ENCODE measurements at regions not wholly inside any gene's neighbourhood (a gene's known extent, or its start where the extent isn't known, plus 50 kb on each side); places are given as distances from the start of the nearest gene placed in this dataset.

GRCh38 chr1:56218023-56218422 lies 361.3 kb downstream of the PLPP3 start:
- no peak for DNase-seq
- no peaks in the 10 kb centered on the region for H3K36me3 Mint-ChIP-seq (ENCODE audit: insufficient read depth in 2 of 2)
- H3K27me3 Mint-ChIP-seq (ENCODE audit: low read depth): no peaks in the 10 kb centered on the region
- no peaks in the 10 kb centered on the region for H3K9me3 Mint-ChIP-seq
- H3K4me3 Mint-ChIP-seq: no peak overlapping the region
- no peak for ATAC-seq (replicated peaks in 1 of 2)
- no peak overlapping the region for H3K27ac Mint-ChIP-seq
- H3K4me1 Mint-ChIP-seq (ENCODE audit: low read depth): no peaks in the 10 kb centered on the region

- no peaks in the 10 kb centered on the region for H3K9me3 Mint-ChIP-seq
- DNase-seq: no peak
- H3K36me3 Mint-ChIP-seq (ENCODE audit: insufficient read depth in 2 of 2): no peaks in the 10 kb centered on the region
- ATAC-seq (replicated peaks in 1 of 2): no peak
- no peak overlapping the region for H3K4me3 Mint-ChIP-seq
- H3K27ac Mint-ChIP-seq: no peak overlapping the region
- no peaks in the 10 kb centered on the region for H3K27me3 Mint-ChIP-seq (ENCODE audit: low read depth)
- H3K4me1 Mint-ChIP-seq (ENCODE audit: low read depth): no peaks in the 10 kb centered on the region
Observed at GRCh38 chr1:56216218-56216617, 363.1 kb downstream of the PLPP3 start.

DNA sequence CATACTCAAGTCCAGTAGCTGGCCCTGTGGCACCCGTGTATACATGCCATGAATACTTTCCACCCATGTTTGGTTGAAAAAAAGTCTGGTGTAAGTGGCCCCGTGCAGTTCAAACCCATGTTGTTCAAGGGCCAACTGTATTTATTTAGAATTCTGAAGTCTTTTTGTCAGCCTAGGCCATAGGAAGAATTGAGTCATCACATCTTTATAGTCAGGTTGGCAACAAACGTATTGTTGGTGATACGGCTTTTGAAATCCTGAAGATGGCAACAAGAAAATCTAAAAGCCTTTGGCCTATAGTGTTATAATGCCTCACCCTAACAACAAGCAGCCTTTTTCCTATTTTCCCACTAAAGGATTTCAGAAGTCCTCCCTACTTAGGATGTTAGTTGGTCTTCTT lies 363.6 kb downstream of the PLPP3 start:
- no peak overlapping the region for H3K4me3 Mint-ChIP-seq
- H3K27me3 Mint-ChIP-seq (ENCODE audit: low read depth): no peaks in the 10 kb centered on the region
- H3K9me3 Mint-ChIP-seq: no peaks in the 10 kb centered on the region
- H3K36me3 Mint-ChIP-seq (ENCODE audit: insufficient read depth in 2 of 2): no peaks in the 10 kb centered on the region
- H3K4me1 Mint-ChIP-seq (ENCODE audit: low read depth): no peaks in the 10 kb centered on the region
- no peak for DNase-seq
- ATAC-seq (replicated peaks in 1 of 2): no peak
- H3K27ac Mint-ChIP-seq: no peak overlapping the region

DNA sequence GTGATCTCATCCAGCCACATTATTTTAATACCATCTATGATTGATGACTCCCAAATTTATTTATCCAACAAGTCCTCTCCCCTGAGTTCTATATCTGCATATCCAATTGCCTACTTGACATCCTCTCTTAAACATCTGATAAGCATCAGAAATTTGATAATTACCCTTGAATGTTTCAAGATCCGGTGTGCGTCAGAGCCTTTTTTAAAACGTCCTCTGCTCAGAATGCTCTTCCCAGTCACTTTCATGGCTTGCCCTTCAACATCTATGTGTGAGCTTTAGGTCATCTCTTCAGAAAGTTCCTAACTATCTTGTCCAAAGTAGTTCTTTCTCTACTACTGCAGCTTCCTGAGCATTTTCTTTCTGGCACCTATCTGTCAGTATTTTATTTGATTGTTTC lies 364.3 kb downstream of the PLPP3 start:
- DNase-seq: no peak
- no peaks in the 10 kb centered on the region for H3K36me3 Mint-ChIP-seq (ENCODE audit: insufficient read depth in 2 of 2)
- ATAC-seq (replicated peaks in 1 of 2): no peak
- no peaks in the 10 kb centered on the region for H3K27me3 Mint-ChIP-seq (ENCODE audit: low read depth)
- H3K27ac Mint-ChIP-seq: no peak overlapping the region
- H3K4me1 Mint-ChIP-seq (ENCODE audit: low read depth): no peaks in the 10 kb centered on the region
- H3K9me3 Mint-ChIP-seq: no peaks in the 10 kb centered on the region
- no peak overlapping the region for H3K4me3 Mint-ChIP-seq

DNA sequence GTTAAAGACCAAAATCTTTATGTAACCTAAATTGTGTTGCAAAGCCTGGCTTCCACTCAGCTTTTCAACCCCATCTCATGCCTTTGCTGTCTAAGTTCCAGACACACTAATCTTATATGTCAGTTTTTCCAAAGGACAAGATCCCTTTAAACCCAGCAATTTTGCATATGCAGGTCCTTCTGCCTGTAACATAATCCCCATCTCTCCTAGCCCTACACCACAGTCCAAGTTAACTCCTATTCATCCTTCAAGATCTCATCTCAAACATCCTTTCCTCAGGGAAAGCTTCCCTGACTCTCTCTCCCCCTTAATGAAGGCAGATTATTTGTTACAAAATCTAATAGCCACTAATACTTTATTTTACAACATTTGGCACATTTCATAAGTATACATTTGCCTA lies 366.3 kb downstream of the PLPP3 start:
- Mint-ChIP-seq H3K27me3 (ENCODE audit: low read depth) (no peaks in the 10 kb centered on the region), H3K36me3 (ENCODE audit: insufficient read depth in 2 of 2) (no peaks in the 10 kb centered on the region), H3K27ac (no peak overlapping the region), H3K4me1 (ENCODE audit: low read depth) (no peaks in the 10 kb centered on the region), H3K9me3 (no peaks in the 10 kb centered on the region), H3K4me3 (no peak overlapping the region)
- ATAC-seq (replicated peaks in 1 of 2) (no peak), DNase-seq (no peak)

GRCh38 chr1:56212143-56212542 lies 367.2 kb downstream of the PLPP3 start:
- H3K9me3 Mint-ChIP-seq: no peaks in the 10 kb centered on the region
- no peaks in the 10 kb centered on the region for H3K4me1 Mint-ChIP-seq (ENCODE audit: low read depth)
- no peaks in the 10 kb centered on the region for H3K36me3 Mint-ChIP-seq (ENCODE audit: insufficient read depth in 2 of 2)
- ATAC-seq (replicated peaks in 1 of 2): no peak
- no peak overlapping the region for H3K4me3 Mint-ChIP-seq
- no peaks in the 10 kb centered on the region for H3K27me3 Mint-ChIP-seq (ENCODE audit: low read depth)
- no peak for DNase-seq
- no peak overlapping the region for H3K27ac Mint-ChIP-seq

DNA sequence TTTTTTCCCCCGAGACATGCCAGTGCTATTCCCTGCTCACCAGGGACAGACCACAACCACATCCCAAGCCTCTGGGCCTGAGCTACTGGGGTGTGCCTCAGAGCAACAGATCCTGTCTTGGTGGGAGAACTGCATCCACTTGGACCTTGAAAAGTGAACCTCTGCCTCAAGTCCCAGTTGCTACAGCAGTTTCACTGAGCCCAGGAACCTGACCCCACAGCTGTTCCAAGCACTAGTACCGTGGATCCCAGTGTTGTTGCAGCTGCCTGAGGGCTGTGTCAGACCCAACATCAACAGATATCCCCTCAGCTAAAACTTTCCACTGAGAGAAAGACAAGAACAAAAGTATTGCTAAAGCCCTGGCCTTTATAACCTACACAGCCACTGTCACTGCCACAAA lies 373.0 kb downstream of the PLPP3 start:
- Mint-ChIP-seq H3K27ac (no peak overlapping the region), H3K4me1 (ENCODE audit: low read depth) (no peaks in the 10 kb centered on the region), H3K27me3 (ENCODE audit: low read depth) (no peaks in the 10 kb centered on the region), H3K9me3 (peaks cover 0 to 3% of the 10 kb centered on the region in 2 donors), H3K4me3 (no peak overlapping the region), H3K36me3 (ENCODE audit: insufficient read depth in 2 of 2) (no peaks in the 10 kb centered on the region)
- ATAC-seq (replicated peaks in 1 of 2) (no peak), DNase-seq (no peak)

GRCh38 chr1:56204206-56204605 lies 375.2 kb downstream of the PLPP3 start:
- Mint-ChIP-seq H3K36me3 (ENCODE audit: insufficient read depth in 2 of 2) (no peaks in the 10 kb centered on the region), H3K27me3 (ENCODE audit: low read depth) (no peaks in the 10 kb centered on the region), H3K27ac (no peak overlapping the region), H3K4me3 (no peak overlapping the region), H3K9me3 (peaks cover 0 to 3% of the 10 kb centered on the region in 2 donors), H3K4me1 (ENCODE audit: low read depth) (no peaks in the 10 kb centered on the region)
- ATAC-seq (replicated peaks in 1 of 2) (no peak), DNase-seq (no peak)

DNA sequence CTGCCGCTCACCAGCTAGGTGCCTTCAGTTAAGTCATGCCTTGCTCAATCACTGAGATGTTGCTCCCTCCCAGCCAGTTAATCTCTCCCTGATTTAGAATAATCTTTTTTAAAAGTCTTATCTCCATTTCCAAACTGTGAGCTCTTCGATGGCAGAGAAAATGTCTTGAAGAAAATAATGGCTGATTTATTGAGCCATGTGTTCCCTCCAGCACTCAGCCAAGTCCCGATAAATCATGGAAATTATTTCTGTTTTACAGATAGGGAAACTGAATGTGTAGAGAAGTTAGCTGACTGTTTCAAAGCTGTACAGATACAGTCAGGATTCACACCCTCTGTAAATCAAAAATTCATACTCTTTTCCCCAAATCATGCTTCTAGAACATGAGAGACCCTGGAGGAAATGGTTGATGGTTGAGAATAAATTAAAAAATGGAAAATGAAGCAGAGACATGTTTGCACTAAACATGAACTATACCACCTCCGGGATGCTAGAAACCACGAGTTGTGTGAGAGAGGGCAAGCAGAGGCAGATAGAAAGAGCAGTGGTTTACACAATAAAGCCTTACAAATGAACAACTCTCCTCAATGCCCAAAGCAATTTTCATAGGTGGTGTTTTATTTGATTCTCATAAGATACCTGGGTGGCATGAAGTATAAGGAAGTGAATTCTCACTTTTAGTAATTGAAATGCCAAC lies 376.4 kb downstream of the PLPP3 start:
- Mint-ChIP-seq H3K9me3 (peaks cover 0 to 3% of the 10 kb centered on the region in 2 donors), H3K4me1 (ENCODE audit: low read depth) (no peaks in the 10 kb centered on the region), H3K27me3 (ENCODE audit: low read depth) (no peaks in the 10 kb centered on the region), H3K27ac (no peak overlapping the region), H3K36me3 (ENCODE audit: insufficient read depth in 2 of 2) (no peaks in the 10 kb centered on the region), H3K4me3 (no peak overlapping the region)
- no peak for ATAC-seq (replicated peaks in 1 of 2)
- no peak for DNase-seq

GRCh38 chr1:56202186-56202585 lies 377.2 kb downstream of the PLPP3 start:
- H3K27ac Mint-ChIP-seq: no peak overlapping the region
- H3K9me3 Mint-ChIP-seq: peaks cover 0 to 3% of the 10 kb centered on the region in 2 donors
- ATAC-seq (replicated peaks in 1 of 2) (no peak), DNase-seq (no peak)
- no peaks in the 10 kb centered on the region for H3K4me1 Mint-ChIP-seq (ENCODE audit: low read depth)
- no peak overlapping the region for H3K4me3 Mint-ChIP-seq
- H3K36me3 Mint-ChIP-seq (ENCODE audit: insufficient read depth in 2 of 2): no peaks in the 10 kb centered on the region
- no peaks in the 10 kb centered on the region for H3K27me3 Mint-ChIP-seq (ENCODE audit: low read depth)

DNA sequence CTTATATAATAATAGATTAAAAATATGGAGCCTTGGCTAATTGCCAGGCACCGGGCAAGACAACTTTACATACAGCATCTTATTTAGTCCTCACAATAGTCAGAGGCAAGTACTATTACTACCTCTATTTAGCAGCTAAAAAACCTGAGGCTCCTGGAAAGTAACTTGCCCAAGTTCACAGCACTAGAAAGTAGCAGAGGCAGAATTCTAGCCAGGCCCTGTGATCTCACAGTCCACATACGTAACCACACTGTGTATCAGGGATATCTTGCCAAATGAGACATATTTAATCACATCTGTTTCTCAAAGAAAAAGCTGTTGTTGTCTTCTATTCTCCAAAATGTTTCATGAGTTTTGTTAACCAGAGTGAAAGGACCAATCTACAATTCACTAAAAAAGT lies 378.5 kb downstream of the PLPP3 start:
- H3K27ac Mint-ChIP-seq: no peak overlapping the region
- no peak overlapping the region for H3K4me3 Mint-ChIP-seq
- ATAC-seq (replicated peaks in 1 of 2) (no peak), DNase-seq (no peak)
- no peaks in the 10 kb centered on the region for H3K4me1 Mint-ChIP-seq (ENCODE audit: low read depth)
- H3K9me3 Mint-ChIP-seq: no peaks in the 10 kb centered on the region
- peaks cover 0 to 1% of the 10 kb centered on the region in 2 donors for H3K36me3 Mint-ChIP-seq (ENCODE audit: insufficient read depth in 2 of 2)
- H3K27me3 Mint-ChIP-seq (ENCODE audit: low read depth): no peaks in the 10 kb centered on the region

DNA sequence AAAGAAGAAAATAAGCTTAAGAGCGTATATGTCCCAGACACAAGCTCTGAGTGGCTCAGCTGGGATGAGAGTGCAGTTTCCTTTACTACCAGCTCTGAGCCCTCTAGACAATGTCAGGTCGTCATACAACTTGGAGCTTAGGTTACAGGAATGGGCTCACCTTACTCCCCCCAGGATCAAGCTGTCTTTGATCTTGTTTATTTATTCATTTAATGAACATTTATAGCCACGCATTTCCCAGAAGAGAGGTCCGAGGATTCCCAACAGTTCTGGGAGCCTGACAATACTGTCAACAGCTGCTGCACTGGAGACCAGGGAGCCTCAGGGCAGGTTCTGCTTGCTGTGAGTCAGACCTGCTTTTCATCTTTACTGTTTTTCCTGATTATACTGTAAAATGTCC lies 378.9 kb downstream of the PLPP3 start:
- Mint-ChIP-seq H3K27me3 (ENCODE audit: low read depth) (no peaks in the 10 kb centered on the region), H3K4me1 (ENCODE audit: low read depth) (no peaks in the 10 kb centered on the region)

GRCh38 chr1:56199956-56200355 lies 379.4 kb downstream of the PLPP3 start:
- no peaks in the 10 kb centered on the region for H3K27me3 Mint-ChIP-seq (ENCODE audit: low read depth)
- no peak overlapping the region for H3K4me3 Mint-ChIP-seq
- H3K27ac Mint-ChIP-seq: no peak overlapping the region
- DNase-seq: no peak
- H3K9me3 Mint-ChIP-seq: no peaks in the 10 kb centered on the region
- H3K4me1 Mint-ChIP-seq (ENCODE audit: low read depth): no peaks in the 10 kb centered on the region
- peaks cover 0 to 1% of the 10 kb centered on the region in 2 donors for H3K36me3 Mint-ChIP-seq (ENCODE audit: insufficient read depth in 2 of 2)
- ATAC-seq (replicated peaks in 1 of 2): no peak

More for the DNA sequence above, 378.9 kb downstream of the PLPP3 start:
- DNase-seq (no peak), ATAC-seq (replicated peaks in 1 of 2) (no peak)
- H3K36me3 Mint-ChIP-seq (ENCODE audit: insufficient read depth in 2 of 2): peaks cover 0 to 1% of the 10 kb centered on the region in 2 donors
- H3K4me3 Mint-ChIP-seq: no peak overlapping the region
- no peak overlapping the region for H3K27ac Mint-ChIP-seq
- no peaks in the 10 kb centered on the region for H3K9me3 Mint-ChIP-seq

DNA sequence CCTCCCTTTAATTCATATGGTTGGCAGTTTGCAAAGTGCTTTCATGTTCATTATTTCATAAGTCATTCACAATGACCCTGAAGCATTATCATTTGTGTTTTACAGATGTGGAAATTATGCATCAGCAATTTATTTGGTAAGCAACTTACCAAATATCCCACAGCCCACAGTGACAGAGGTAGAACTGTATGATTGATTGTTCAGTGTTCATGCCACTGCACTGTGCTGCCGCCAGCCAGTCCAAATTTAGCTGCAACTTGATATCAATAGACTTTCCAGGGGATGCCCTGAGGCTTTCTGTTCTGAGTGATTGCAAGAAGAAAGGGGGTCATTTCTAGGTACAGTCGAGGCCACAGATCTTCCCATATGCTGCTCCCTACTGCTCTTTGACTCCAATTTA lies 380.3 kb downstream of the PLPP3 start:
- Mint-ChIP-seq H3K36me3 (ENCODE audit: insufficient read depth in 2 of 2) (peaks cover 0 to 1% of the 10 kb centered on the region in 2 donors), H3K27ac (no peak overlapping the region), H3K27me3 (ENCODE audit: low read depth) (no peaks in the 10 kb centered on the region), H3K9me3 (no peaks in the 10 kb centered on the region), H3K4me1 (ENCODE audit: low read depth) (no peaks in the 10 kb centered on the region), H3K4me3 (no peak overlapping the region)
- no peak for DNase-seq
- ATAC-seq (replicated peaks in 1 of 2): no peak

Measured in activated T-cell treated with anti-CD3 and anti-CD28 coated beads, Interleukin-2, amount 50 U/mL, for 72 hours (primary cell).